ENCODE measurements at regions not wholly inside any gene's neighbourhood (a gene's known extent, or its start where the extent isn't known, plus 50 kb on each side); places are given as distances from the start of the nearest gene placed in this dataset.
A peak's percentile ranks its signal among the peaks of the same experiment; 100 is the strongest.
"Not testable (repeated sequence)": the region's sequence is repeated elsewhere in the genome, so short reads cannot be mapped to it uniquely, and the experiment has no call there.

DNA sequence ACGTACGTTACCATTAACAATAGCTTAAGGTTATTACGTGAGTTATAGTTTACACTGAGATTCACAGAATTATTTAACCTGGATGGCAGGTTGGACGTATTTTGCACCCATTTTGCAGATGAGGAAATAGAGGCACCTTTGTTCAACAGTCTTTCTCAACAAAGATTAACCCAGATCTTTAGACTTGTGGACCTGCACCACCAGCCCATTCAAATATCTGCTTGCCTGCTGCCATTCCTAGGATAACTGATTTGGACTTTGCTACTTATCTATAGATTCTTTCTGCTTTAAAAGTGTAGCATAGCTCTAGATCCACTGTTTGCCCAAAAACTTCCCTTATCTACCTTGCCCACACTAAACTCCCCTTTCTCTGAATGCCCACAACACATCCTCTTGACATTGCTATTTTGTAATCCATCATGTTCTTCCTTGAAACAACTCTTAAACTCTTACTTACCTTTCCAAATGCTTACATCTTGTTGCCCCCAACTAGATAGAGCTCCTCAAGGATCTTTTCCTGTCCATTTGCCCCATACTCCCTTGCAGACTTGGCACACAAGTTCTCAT, 56.4 kb upstream of the TNFAIP3 start:
- no peak for DNase-seq

DNA sequence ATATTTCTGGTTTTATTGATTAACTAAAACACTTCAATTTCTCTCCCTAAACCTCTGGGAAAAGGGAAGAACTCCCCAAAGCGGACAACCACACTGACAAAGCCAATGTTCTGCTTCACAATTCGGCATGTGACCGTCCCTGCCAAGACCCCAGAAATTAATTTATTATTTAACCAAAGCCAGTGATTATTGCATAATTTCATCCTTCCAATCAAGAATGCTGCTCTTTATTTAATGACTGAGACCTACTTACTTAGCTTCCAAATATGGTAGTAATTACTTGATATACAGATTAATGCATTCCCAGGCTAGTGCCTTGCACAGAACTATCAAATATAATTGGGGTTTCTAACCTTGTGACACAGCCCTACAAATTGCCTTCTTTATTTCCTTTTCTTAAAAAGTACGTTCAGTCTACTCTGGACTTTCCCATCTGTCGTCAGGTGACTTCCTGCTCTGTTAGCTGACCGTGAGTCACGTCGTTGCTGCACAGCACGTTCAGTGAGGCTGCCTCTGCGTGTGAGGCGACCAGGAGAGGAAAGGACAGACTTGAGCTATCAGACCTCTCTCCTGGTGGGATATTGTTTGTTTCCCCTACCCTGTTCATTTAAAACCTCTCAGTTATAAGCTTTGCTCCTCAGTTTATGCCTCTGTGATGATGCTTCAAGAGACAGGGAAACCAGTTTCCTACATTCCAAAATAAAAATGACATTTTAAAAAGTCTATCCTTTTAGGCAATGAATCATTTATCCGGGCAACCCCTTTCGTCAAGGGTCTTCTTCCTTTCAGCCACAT, 55.7 kb upstream of the TNFAIP3 start:
- peak; percentile 78 for DNase-seq

DNA sequence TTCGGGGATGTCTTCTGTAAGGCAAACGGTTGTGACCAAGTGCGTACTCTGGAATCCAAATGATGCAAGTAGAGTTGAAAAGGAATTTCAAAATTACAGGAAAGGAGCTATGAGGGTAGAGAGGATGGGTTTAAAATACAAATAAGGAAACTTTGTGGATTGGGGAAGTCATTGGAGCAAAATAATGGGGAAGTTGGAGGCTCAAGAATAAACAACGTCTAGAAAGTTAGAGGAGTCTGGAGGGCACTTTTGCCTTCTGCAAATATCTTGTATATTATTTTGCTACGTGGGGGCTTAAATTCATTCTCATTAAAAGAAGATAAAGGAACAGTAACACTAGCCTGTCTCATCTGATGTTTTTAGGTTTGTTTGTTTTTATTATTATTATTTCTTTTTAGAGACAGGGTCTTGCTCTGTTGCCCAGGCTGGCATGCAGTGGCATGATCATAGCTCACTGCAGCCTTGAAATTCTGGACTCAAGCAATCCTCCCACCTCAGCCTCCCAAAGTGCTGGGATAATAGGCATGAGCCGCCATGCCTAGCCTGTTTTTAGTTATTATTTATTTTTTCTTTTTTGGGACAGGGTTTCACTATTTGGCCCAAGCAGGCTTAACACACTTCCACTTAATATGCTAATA, 55.0 kb upstream of the TNFAIP3 start:
- DNase-seq: no peak

DNA sequence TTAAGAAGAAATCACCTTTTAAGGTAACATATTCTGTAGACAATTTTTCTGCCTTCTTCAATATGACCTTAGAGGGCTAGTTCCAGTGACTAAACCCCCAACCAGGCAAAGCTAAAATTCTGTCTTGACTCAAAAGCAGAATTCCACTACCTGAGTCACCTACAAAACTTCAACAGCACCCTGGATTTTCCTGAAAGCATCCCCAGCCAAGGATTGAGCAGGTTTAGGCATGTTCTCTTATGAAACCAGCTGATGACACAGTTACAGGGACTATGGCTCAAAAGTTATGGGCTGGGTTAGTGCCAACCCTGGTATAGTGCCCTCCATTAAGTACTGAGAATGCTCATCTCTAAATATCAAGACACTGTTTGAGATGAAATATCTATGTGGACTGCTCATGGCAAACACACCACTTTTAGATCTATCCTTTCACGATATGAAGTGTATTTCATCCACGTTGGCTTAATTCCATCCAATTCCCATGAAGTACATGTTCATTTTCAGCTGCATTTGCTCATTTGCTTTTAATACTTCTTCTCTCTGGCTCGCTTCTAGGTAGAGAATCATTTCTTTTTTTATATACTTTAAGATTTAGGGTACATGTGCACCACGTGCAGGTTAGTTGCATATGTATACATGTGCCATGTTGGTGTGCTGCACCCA, 53.6 kb upstream of the TNFAIP3 start:
- DNase-seq: no peak

DNA sequence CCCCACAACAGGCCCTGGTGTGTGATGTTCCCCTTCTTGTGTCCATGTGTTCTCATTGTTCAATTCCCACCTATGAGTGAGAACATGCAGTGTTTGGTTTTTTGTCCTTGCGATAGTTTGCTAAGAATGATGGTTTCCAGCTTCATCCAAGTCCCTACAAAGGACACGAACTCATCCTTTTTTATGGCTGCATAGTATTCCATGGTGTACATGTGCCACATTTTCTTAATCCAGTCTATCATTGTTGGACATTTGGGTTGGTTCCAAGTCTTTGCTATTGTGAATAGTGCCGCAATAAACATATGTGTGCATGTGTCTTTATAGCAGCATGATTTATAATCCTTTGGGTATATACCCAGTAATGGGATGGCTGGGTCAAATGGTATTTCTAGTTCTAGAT, 53.0 kb upstream of the TNFAIP3 start:
- not testable (repeated sequence) for DNase-seq

DNA sequence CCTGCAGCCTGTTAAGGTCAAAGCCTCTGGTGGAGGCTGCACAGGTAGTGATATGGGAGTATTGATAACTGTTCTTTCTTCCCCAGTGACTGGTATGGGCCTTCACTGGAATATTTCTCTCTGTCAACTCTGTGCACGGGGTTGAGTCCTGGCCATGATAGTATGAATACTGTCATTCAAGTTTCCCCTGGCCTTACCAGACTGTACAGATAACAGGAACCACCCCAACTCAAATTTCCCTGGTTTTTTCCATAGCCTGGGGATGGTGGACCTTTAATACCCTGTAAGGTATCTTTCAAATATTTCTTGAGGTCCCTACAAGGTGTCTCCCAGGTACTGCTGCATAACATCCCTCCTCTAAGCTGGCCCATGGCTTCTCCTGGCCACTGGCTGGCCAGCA, 51.4 kb upstream of the TNFAIP3 start:
- no peak for DNase-seq

DNA sequence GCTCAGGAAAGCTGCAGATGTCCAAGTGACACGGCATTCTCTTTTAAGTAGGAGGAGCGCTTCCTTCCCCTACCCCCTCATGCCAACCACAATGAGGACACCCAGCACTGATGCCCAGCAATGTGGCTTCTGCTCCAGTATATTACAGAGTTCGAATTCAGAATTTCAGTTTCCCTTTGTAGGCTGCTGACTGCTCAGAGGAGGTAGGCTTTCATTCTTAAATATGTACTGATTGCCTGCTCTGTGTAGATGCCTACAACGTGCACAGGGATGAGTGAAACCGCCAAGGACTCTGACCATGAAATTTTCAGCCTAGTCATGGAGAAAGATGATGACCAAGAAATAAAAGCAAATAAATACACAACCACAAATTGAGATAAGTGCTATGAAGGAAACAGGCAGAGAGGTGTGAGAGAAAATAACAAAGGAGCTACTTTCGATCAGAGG, 50.9 kb upstream of the TNFAIP3 start:
- DNase-seq: no peak

DNA sequence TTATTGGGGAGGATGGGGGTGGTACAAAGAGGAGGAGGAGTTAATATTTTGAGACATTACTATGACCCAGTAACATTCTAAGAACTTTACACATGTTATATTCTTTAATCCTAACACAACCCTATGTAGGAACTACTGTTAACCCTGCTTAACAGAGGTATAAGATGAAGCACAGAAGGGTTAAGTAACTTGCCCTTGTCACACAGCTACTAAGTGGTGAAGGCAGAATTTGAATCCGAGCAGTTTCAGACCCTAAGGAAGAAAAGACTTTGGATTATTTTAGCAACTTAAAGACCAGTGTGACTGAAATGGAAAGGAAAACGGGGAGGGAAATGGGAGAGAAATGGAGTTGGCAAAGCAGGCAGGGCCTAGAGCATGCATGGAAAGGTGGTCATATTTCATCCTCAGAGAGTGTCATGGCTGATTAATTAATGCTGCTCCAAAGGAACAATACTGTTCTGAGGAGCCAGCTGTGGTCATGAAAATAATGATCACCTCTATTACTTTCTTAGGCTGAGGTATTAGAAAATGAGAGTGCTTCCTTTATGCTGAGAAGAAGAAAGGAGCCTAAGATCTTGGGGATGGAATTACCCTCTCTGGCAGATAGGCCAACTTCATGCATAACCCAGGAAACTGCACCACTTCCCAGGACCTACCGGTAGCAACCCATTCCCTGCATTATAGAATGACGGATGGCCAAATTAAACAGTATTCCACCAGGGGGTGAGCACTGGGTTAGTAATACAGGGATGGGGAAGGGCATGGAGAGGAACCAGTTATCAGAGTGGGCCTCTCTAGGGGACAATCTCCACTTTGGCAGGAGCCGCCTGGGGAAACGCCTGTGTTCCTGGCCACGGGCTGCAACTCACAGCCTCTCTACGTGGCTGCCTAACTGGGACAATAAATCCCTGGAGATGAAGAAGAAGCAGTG, 50.1 kb upstream of the TNFAIP3 start:
- DNase-seq: no peak

All from CD4-positive, alpha-beta T cell treated with Interleukin-6 for 4 hours (primary cell).